ENCODE measurements at regions not wholly inside any gene's neighbourhood (a gene's known extent, or its start where the extent isn't known, plus 50 kb on each side); places are given as distances from the start of the nearest gene placed in this dataset.

DNA sequence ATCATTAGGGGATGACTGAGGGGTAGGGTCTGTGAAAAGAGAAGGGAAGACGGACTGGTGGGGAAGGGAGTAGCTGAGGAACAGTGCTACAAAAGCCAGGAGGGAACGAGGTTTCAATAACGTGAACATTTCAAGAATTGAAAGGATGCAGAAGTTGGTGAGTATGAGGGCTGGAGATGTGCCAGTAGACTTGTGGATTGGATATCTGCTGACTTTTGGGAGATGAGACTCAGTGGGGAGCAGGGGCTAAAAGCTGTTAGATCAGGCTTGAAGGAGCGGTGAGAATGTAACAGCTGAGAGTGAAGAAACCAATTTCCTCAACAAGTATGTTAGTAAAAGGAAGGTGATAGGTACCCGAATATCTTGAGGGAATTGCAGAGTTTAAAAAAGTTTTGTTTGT is 65.2 kb downstream of the GTPBP8 start:
- Histone ChIP-seq H3K36me3 (ENCODE audit: control insufficient read depth in 1 of 2, insufficient read depth in 2 of 2, low read depth in 1 of 2, low read length in 2 of 2) (no peaks in the 10 kb centered on the region), H3K9ac (ENCODE audit: low read length) (no peak overlapping the region), H2BK120ac (ENCODE audit: low read depth, low read length) (no peak overlapping the region), H2BK12ac (ENCODE audit: low read length in 2 of 2) (no peak overlapping the region), H2AK5ac (ENCODE audit: low read length, severe bottlenecking) (no peak overlapping the region), H2BK5ac (ENCODE audit: low read depth, low read length, poor library complexity, severe bottlenecking) (no peak overlapping the region), H3K27ac (ENCODE audit: low read length, poor library complexity, severe bottlenecking) (no peak overlapping the region), H3K18ac (ENCODE audit: low read depth in 1 of 2, low read length in 2 of 2) (no peak overlapping the region), H3K23ac (ENCODE audit: low read length in 2 of 2) (no peak overlapping the region), H3K4me3 (ENCODE audit: insufficient read depth in 1 of 2, low read depth in 1 of 2, low read length in 2 of 2) (no peak overlapping the region), H2AFZ (ENCODE audit: low read depth, low read length) (no peak overlapping the region), H2BK15ac (ENCODE audit: low read depth, poor library complexity, severe bottlenecking) (no peak overlapping the region), H4K8ac (ENCODE audit: low read length) (no peak overlapping the region), H3K4ac (ENCODE audit: low read depth in 1 of 2, low read length in 2 of 2) (no peak overlapping the region), H3K27me3 (ENCODE audit: control insufficient read depth in 1 of 2, insufficient read depth in 1 of 2, low read length in 2 of 2) (no peaks in the 10 kb centered on the region), H3K4me1 (ENCODE audit: control insufficient read depth, insufficient read depth, low read depth, low read length) (peaks cover 2% of the 10 kb centered on the region), H3K4me2 (ENCODE audit: low read length, poor library complexity, severe bottlenecking) (no peak overlapping the region), H4K91ac (ENCODE audit: low read length) (no peak overlapping the region), H3K9me3 (ENCODE audit: control insufficient read depth, low read length) (no peaks in the 10 kb centered on the region), H3K79me1 (replicated peaks; ENCODE audit: low read length, poor library complexity, severe bottlenecking) (no peaks in the 10 kb centered on the region), H3K14ac (ENCODE audit: low read length in 2 of 2) (no peak overlapping the region)
- DNase-seq, result no peak
- 91% methylated on average over 5 of the region's 5 CpGs for WGBS

- Histone ChIP-seq H3K4me1 (ENCODE audit: control insufficient read depth, insufficient read depth, low read depth, low read length) (peaks cover 2% of the 10 kb centered on the region), H4K91ac (ENCODE audit: low read length) (no peak overlapping the region), H2BK5ac (ENCODE audit: low read depth, low read length, poor library complexity, severe bottlenecking) (no peak overlapping the region), H3K79me1 (replicated peaks; ENCODE audit: low read length, poor library complexity, severe bottlenecking) (no peaks in the 10 kb centered on the region), H2BK120ac (ENCODE audit: low read depth, low read length) (no peak overlapping the region), H2BK12ac (ENCODE audit: low read length in 2 of 2) (no peak overlapping the region), H2AK5ac (ENCODE audit: low read length, severe bottlenecking) (no peak overlapping the region), H3K27me3 (ENCODE audit: control insufficient read depth in 1 of 2, insufficient read depth in 1 of 2, low read length in 2 of 2) (no peaks in the 10 kb centered on the region), H3K14ac (ENCODE audit: low read length in 2 of 2) (no peak overlapping the region), H3K9ac (ENCODE audit: low read length) (no peak overlapping the region), H3K9me3 (ENCODE audit: control insufficient read depth, low read length) (no peaks in the 10 kb centered on the region), H3K4me2 (ENCODE audit: low read length, poor library complexity, severe bottlenecking) (no peak overlapping the region), H4K8ac (ENCODE audit: low read length) (no peak overlapping the region), H3K4ac (ENCODE audit: low read depth in 1 of 2, low read length in 2 of 2) (no peak overlapping the region), H3K18ac (ENCODE audit: low read depth in 1 of 2, low read length in 2 of 2) (no peak overlapping the region), H2BK15ac (ENCODE audit: low read depth, poor library complexity, severe bottlenecking) (no peak overlapping the region), H3K23ac (ENCODE audit: low read length in 2 of 2) (no peak overlapping the region), H3K4me3 (ENCODE audit: insufficient read depth in 1 of 2, low read depth in 1 of 2, low read length in 2 of 2) (no peak overlapping the region), H2AFZ (ENCODE audit: low read depth, low read length) (no peak overlapping the region), H3K36me3 (ENCODE audit: control insufficient read depth in 1 of 2, insufficient read depth in 2 of 2, low read depth in 1 of 2, low read length in 2 of 2) (no peaks in the 10 kb centered on the region), H3K27ac (ENCODE audit: low read length, poor library complexity, severe bottlenecking) (no peak overlapping the region)
- 97% methylated on average over 3 of the region's 3 CpGs for WGBS
- no peak for DNase-seq
These were observed 66.3 kb downstream of the GTPBP8 start for GRCh38 chr3:113057117-113057516.

GRCh38 chr3:113058188-113058587 is 67.4 kb downstream of the GTPBP8 start:
- Histone ChIP-seq H3K4ac (ENCODE audit: low read depth in 1 of 2, low read length in 2 of 2) (no peak overlapping the region), H3K14ac (ENCODE audit: low read length in 2 of 2) (no peak overlapping the region), H3K9ac (ENCODE audit: low read length) (no peak overlapping the region), H2BK120ac (ENCODE audit: low read depth, low read length) (no peak overlapping the region), H3K4me3 (ENCODE audit: insufficient read depth in 1 of 2, low read depth in 1 of 2, low read length in 2 of 2) (no peak overlapping the region), H2BK12ac (ENCODE audit: low read length in 2 of 2) (no peak overlapping the region), H3K36me3 (ENCODE audit: control insufficient read depth in 1 of 2, insufficient read depth in 2 of 2, low read depth in 1 of 2, low read length in 2 of 2) (no peaks in the 10 kb centered on the region), H2BK5ac (ENCODE audit: low read depth, low read length, poor library complexity, severe bottlenecking) (no peak overlapping the region), H3K79me1 (replicated peaks; ENCODE audit: low read length, poor library complexity, severe bottlenecking) (no peaks in the 10 kb centered on the region), H3K9me3 (ENCODE audit: control insufficient read depth, low read length) (no peaks in the 10 kb centered on the region), H2AFZ (ENCODE audit: low read depth, low read length) (no peak overlapping the region), H3K18ac (ENCODE audit: low read depth in 1 of 2, low read length in 2 of 2) (no peak overlapping the region), H3K4me1 (ENCODE audit: control insufficient read depth, insufficient read depth, low read depth, low read length) (peaks cover 2% of the 10 kb centered on the region), H2BK15ac (ENCODE audit: low read depth, poor library complexity, severe bottlenecking) (no peak overlapping the region), H3K27ac (ENCODE audit: low read length, poor library complexity, severe bottlenecking) (no peak overlapping the region), H4K8ac (ENCODE audit: low read length) (no peak overlapping the region), H3K4me2 (ENCODE audit: low read length, poor library complexity, severe bottlenecking) (no peak overlapping the region), H4K91ac (ENCODE audit: low read length) (no peak overlapping the region), H3K23ac (ENCODE audit: low read length in 2 of 2) (no peak overlapping the region), H2AK5ac (ENCODE audit: low read length, severe bottlenecking) (no peak overlapping the region), H3K27me3 (ENCODE audit: control insufficient read depth in 1 of 2, insufficient read depth in 1 of 2, low read length in 2 of 2) (no peaks in the 10 kb centered on the region)
- no peak for DNase-seq
- 96% methylated on average over 2 of the region's 3 CpGs for WGBS

DNA sequence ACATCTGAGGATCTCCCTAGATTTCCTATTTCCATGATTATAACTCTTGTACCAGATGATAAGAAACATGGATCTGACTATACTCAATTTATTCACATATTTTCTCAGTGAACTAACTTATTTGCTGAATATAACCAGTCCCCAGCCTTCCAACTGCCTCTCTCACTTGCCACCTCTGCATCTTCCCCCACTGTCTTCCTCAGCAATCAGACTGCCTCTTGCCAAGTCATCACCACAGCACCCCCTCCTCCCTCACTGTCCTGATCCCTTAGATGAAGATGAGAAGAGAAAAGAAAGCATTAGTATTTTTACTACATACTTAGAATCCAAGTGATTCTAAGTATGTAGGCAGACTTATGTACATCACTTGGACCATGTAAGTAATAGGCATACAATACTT is 71.9 kb downstream of the GTPBP8 start:
- Histone ChIP-seq H3K4me1 (ENCODE audit: control insufficient read depth, insufficient read depth, low read depth, low read length) (no peaks in the 10 kb centered on the region), H3K14ac (ENCODE audit: low read length in 2 of 2) (no peak overlapping the region), H2AK5ac (ENCODE audit: low read length, severe bottlenecking) (no peak overlapping the region), H3K27me3 (ENCODE audit: control insufficient read depth in 1 of 2, insufficient read depth in 1 of 2, low read length in 2 of 2) (no peaks in the 10 kb centered on the region), H3K4ac (ENCODE audit: low read depth in 1 of 2, low read length in 2 of 2) (no peak overlapping the region), H2BK120ac (ENCODE audit: low read depth, low read length) (no peak overlapping the region), H4K91ac (ENCODE audit: low read length) (no peak overlapping the region), H3K18ac (ENCODE audit: low read depth in 1 of 2, low read length in 2 of 2) (no peak overlapping the region), H3K36me3 (ENCODE audit: control insufficient read depth in 1 of 2, insufficient read depth in 2 of 2, low read depth in 1 of 2, low read length in 2 of 2) (no peaks in the 10 kb centered on the region), H3K9ac (ENCODE audit: low read length) (peak overlapping the region; percentile 14), H3K4me3 (ENCODE audit: insufficient read depth in 1 of 2, low read depth in 1 of 2, low read length in 2 of 2) (no peak overlapping the region), H3K79me1 (replicated peaks; ENCODE audit: low read length, poor library complexity, severe bottlenecking) (no peaks in the 10 kb centered on the region), H2AFZ (ENCODE audit: low read depth, low read length) (no peak overlapping the region), H3K9me3 (ENCODE audit: control insufficient read depth, low read length) (peaks cover 11% of the 10 kb centered on the region), H3K23ac (ENCODE audit: low read length in 2 of 2) (no peak overlapping the region), H4K8ac (ENCODE audit: low read length) (no peak overlapping the region), H2BK12ac (ENCODE audit: low read length in 2 of 2) (no peak overlapping the region), H3K27ac (ENCODE audit: low read length, poor library complexity, severe bottlenecking) (no peak overlapping the region), H3K4me2 (ENCODE audit: low read length, poor library complexity, severe bottlenecking) (no peak overlapping the region), H2BK15ac (ENCODE audit: low read depth, poor library complexity, severe bottlenecking) (no peak overlapping the region), H2BK5ac (ENCODE audit: low read depth, low read length, poor library complexity, severe bottlenecking) (no peak overlapping the region)
- no peak for DNase-seq
